Fibroblast of lung (primary cell): ENCODE measurements at regions not wholly inside any gene's neighbourhood (a gene's known extent, or its start where the extent isn't known, plus 50 kb on each side); places are given as distances from the start of the nearest gene placed in this dataset.

Experiments used
- CTCF ChIP-seq, 2 donors: IDR thresholded peaks in 1 of 2; conservative IDR thresholded peaks in 1 of 2; 1 replicate in 1 of 2; 2 replicates in 1 of 2; pipeline ENCODE4 v1.5.1; 2011 to 2012; ENCODE audit warnings: low read length in 2 of 2, control low read depth in 1 of 2, inconsistent platforms in 1 of 2, low read depth in 1 of 2, mild to moderate bottlenecking in 1 of 2
- EZH2 ChIP-seq: IDR thresholded peaks from 2 replicates; pipeline ENCODE4 v1.5.1; 2012; ENCODE audit warnings: low read length, control low read depth, mild to moderate bottlenecking; ENCODE audit errors: missing control alignments

GRCh38 chr3:24047513-24047912 lies 102.4 kb downstream of the NR1D2 start:
- TF ChIP-seq CTCF (conservative IDR thresholded peaks at IDR 0.05 in 1 of 2, IDR thresholded peaks at IDR 0.05 in 1 of 2; ENCODE audit: low read depth in 1 of 2, low read length in 2 of 2): no peak
- TF ChIP-seq EZH2: no peak
